Endodermal cell (in vitro differentiated cells): ENCODE measurements at regions not wholly inside any gene's neighbourhood (a gene's known extent, or its start where the extent isn't known, plus 50 kb on each side); places are given as distances from the start of the nearest gene placed in this dataset.

Experiments used
- DNase-seq: peaks from one replicate; pipeline ENCODE4 v3.0.0-alpha.2; 2017
- H3K27ac ChIP-seq: 2 replicates; pipeline ENCODE4 v1.5.1; 2013; ENCODE audit warnings: mild to moderate bottlenecking, low read depth, low read length, moderate library complexity
- H3K27me3 ChIP-seq: 2 replicates; pipeline ENCODE4 v1.6.1; 2013; ENCODE audit warnings: mild to moderate bottlenecking, low read length, moderate library complexity; ENCODE audit not compliant: insufficient read depth, control insufficient read depth, poor library complexity, severe bottlenecking
- H3K36me3 ChIP-seq: 2 replicates; pipeline ENCODE4 v1.7.0; 2013; ENCODE audit warnings: mild to moderate bottlenecking, low read length, moderate library complexity; ENCODE audit not compliant: control insufficient read depth, insufficient read depth
- H3K4me1 ChIP-seq: one replicate; pipeline ENCODE4 v1.7.0; 2013; ENCODE audit warnings: low read length; ENCODE audit not compliant: control insufficient read depth, insufficient read depth
- H3K4me3 ChIP-seq: 2 replicates; pipeline ENCODE4 v1.5.1; 2013; ENCODE audit warnings: mild to moderate bottlenecking, low read length, moderate library complexity
- H3K9ac ChIP-seq: 2 replicates; pipeline ENCODE4 v1.6.1; 2013; ENCODE audit warnings: mild to moderate bottlenecking, low read length, moderate library complexity; ENCODE audit not compliant: poor library complexity, severe bottlenecking; ENCODE audit errors: extremely low read depth
- H3K9me3 ChIP-seq: 2 replicates; pipeline ENCODE4 v1.6.1; 2013; ENCODE audit warnings: mild to moderate bottlenecking, low read length, moderate library complexity; ENCODE audit not compliant: control insufficient read depth
- H3K27ac Mint-ChIP-seq: 2 replicates; pipeline ENCODE4 v1.8.0; 2020; ENCODE audit warnings: mixed read lengths
- H3K27me3 Mint-ChIP-seq: 2 replicates; pipeline ENCODE4 v1.8.0; 2021; ENCODE audit warnings: mild to moderate bottlenecking, mixed read lengths; ENCODE audit not compliant: insufficient read depth
- H3K36me3 Mint-ChIP-seq: 2 replicates; pipeline ENCODE4 v1.8.0; 2020; ENCODE audit warnings: low read depth, mixed read lengths
- H3K4me1 Mint-ChIP-seq: 2 replicates; pipeline ENCODE4 v1.8.0; 2020; ENCODE audit warnings: mixed read lengths
- H3K4me3 Mint-ChIP-seq: 2 replicates; pipeline ENCODE4 v1.8.0; 2020; ENCODE audit warnings: mild to moderate bottlenecking, moderate library complexity, mixed read lengths
- H3K9me3 Mint-ChIP-seq: 2 replicates; pipeline ENCODE4 v1.8.0; 2020; ENCODE audit warnings: mild to moderate bottlenecking, mixed read lengths
- CTCF ChIP-seq: fragments of 200-600 bp; sonication (generic); conservative IDR thresholded peaks from 2 replicates; pipeline ENCODE4 v1.5.0; 2021; ENCODE audit warnings: antibody characterized with exemption, mild to moderate bottlenecking
- WGBS, 2 experiments: methylation state at CpG; one replicate each; pipeline versions ENCODE4 v1.1.5 to v1.1.7; 2013; ENCODE audit warnings: missing lambda C conversion rate in 2 of 2, mixed read lengths in 1 of 2; ENCODE audit not compliant: insufficient coverage in 1 of 2, insufficient read length in 1 of 2; 5-methylcytosine and 5-hydroxymethylcytosine counted together

GRCh38 chr4:18816228-18816895 lies 794.8 kb upstream of the LCORL start:
- Histone ChIP-seq H3K36me3 (no peaks in the 10 kb centered on the region), H3K9me3 (no peaks in the 10 kb centered on the region), H3K27ac (no peak overlapping the region), H3K4me1 (peaks cover 3% of the 10 kb centered on the region), H3K27me3 (no peaks in the 10 kb centered on the region), H3K9ac (no peak overlapping the region), H3K4me3 (no peak overlapping the region)
- Mint-ChIP-seq H3K27me3 (no peaks in the 10 kb centered on the region), H3K27ac (no peak overlapping the region), H3K36me3 (no peaks in the 10 kb centered on the region), H3K4me3 (no peak overlapping the region), H3K9me3 (peaks cover 8% of the 10 kb centered on the region), H3K4me1 (no peaks in the 10 kb centered on the region)
- no peak for TF ChIP-seq CTCF
- WGBS, 2 experiments, result 92 to 95% methylated on average over 2 to 4 of the region's 4 CpGs
- DNase-seq, result no peak

GRCh38 chr4:18815779-18816173 lies 794.2 kb upstream of the LCORL start:
- no peaks in the 10 kb centered on the region for H3K27me3 ChIP-seq
- TF ChIP-seq CTCF, result no peak
- H3K27me3 Mint-ChIP-seq, result no peaks in the 10 kb centered on the region
- H3K27ac ChIP-seq, result no peak overlapping the region
- H3K4me1 Mint-ChIP-seq, result no peaks in the 10 kb centered on the region
- no peak overlapping the region for H3K27ac Mint-ChIP-seq
- H3K9ac ChIP-seq, result no peak overlapping the region
- no peaks in the 10 kb centered on the region for H3K9me3 ChIP-seq
- no peak overlapping the region for H3K4me3 ChIP-seq
- no peak for DNase-seq
- H3K9me3 Mint-ChIP-seq, result peaks cover 8% of the 10 kb centered on the region
- no peaks in the 10 kb centered on the region for H3K36me3 Mint-ChIP-seq
- WGBS, 2 experiments, result 90 to 92% methylated on average over 3 of the region's 3 CpGs
- H3K4me3 Mint-ChIP-seq, result no peak overlapping the region
- peaks cover 3% of the 10 kb centered on the region for H3K4me1 ChIP-seq
- no peaks in the 10 kb centered on the region for H3K36me3 ChIP-seq

- no peak for DNase-seq
- Histone ChIP-seq H3K4me3 (no peak overlapping the region), H3K27ac (no peak overlapping the region), H3K27me3 (no peaks in the 10 kb centered on the region), H3K9me3 (no peaks in the 10 kb centered on the region), H3K36me3 (no peaks in the 10 kb centered on the region), H3K4me1 (peaks cover 3% of the 10 kb centered on the region), H3K9ac (no peak overlapping the region)
- no peak overlapping the region for H3K4me3 Mint-ChIP-seq
- no peaks in the 10 kb centered on the region for H3K27me3 Mint-ChIP-seq
- no peak overlapping the region for H3K27ac Mint-ChIP-seq
- no peak for TF ChIP-seq CTCF
- no peaks in the 10 kb centered on the region for H3K36me3 Mint-ChIP-seq
- H3K4me1 Mint-ChIP-seq, result no peaks in the 10 kb centered on the region
- peaks cover 8% of the 10 kb centered on the region for H3K9me3 Mint-ChIP-seq
- 83 to 93% methylated on average over 1 to 3 of the region's 3 CpGs for WGBS, 2 experiments
Measured at GRCh38 chr4:18815081-18815778, 793.7 kb upstream of the LCORL start.
